Calu3 (cell line): ENCODE measurements at regions not wholly inside any gene's neighbourhood (a gene's known extent, or its start where the extent isn't known, plus 50 kb on each side); places are given as distances from the start of the nearest gene placed in this dataset.

ENCODE experiments used
- BruUV-seq: library from RNA; stranded (reverse); fragments of 400-500 nt; replicated peaks from 2 replicates; lab custom pipeline; 2021; lab: Mats Ljungman, UMichigan
- CTCF ChIA-PET: fragments of 300-600 bp; sonication (Branson Sonifier 250); formaldehyde crosslinking; loops from one replicate; lab custom pipeline; 2022; ENCODE audit warnings: antibody characterized with exemption; lab: Charles Lee
- DNase-seq: peaks from one replicate; pipeline ENCODE4 v3.0.0; 2022
- H3K27ac Mint-ChIP-seq: one replicate; pipeline ENCODE4 v1.8.0; 2022; ENCODE audit warnings: mixed read lengths; ENCODE audit not compliant: unreplicated experiment
- H3K27me3 Mint-ChIP-seq: one replicate; pipeline ENCODE4 v1.8.0; 2022; ENCODE audit warnings: mixed read lengths; ENCODE audit not compliant: unreplicated experiment
- H3K36me3 Mint-ChIP-seq: one replicate; pipeline ENCODE4 v1.8.0; 2022; ENCODE audit warnings: mild to moderate bottlenecking, moderate library complexity, mixed read lengths; ENCODE audit not compliant: insufficient read depth, unreplicated experiment
- H3K4me1 Mint-ChIP-seq: one replicate; pipeline ENCODE4 v1.8.0; 2022; ENCODE audit warnings: mild to moderate bottlenecking, low read depth, mixed read lengths; ENCODE audit not compliant: unreplicated experiment
- H3K4me3 Mint-ChIP-seq: one replicate; pipeline ENCODE4 v1.8.0; 2022; ENCODE audit warnings: mild to moderate bottlenecking, low read depth, moderate library complexity, mixed read lengths; ENCODE audit not compliant: unreplicated experiment
- H3K9me3 Mint-ChIP-seq: one replicate; pipeline ENCODE4 v1.8.0; 2022; ENCODE audit warnings: low read depth, mixed read lengths; ENCODE audit not compliant: unreplicated experiment
- CTCF ChIP-seq: fragments of 200-600 bp; IDR thresholded peaks from one replicate; pipeline ENCODE4 v1.8.0; 2022; ENCODE audit warnings: antibody characterized with exemption; ENCODE audit not compliant: unreplicated experiment
- intact Hi-C: fragments of 100-400 bp; cut with micrococcal nuclease; formaldehyde crosslinking; loops from one replicate; pipeline ENCODE4 v1.10.0; 2022; ENCODE audit not compliant: unreplicated experiment

- Mint-ChIP-seq H3K27ac (no peak overlapping the region), H3K9me3 (peaks cover 18% of the 10 kb centered on the region), H3K4me1 (no peaks in the 10 kb centered on the region), H3K4me3 (no peak overlapping the region), H3K27me3 (no peaks in the 10 kb centered on the region), H3K36me3 (no peaks in the 10 kb centered on the region)
- intact Hi-C loops = no loop called here
- DNase-seq = no peak
- BruUV-seq = no TSS peak
- CTCF ChIA-PET = no interaction called here
- no peak for TF ChIP-seq CTCF
Observed at GRCh38 chr16:61366006-61366405, 670.2 kb downstream of the CDH8 start.

GRCh38 chr16:61364990-61365389 lies 671.2 kb downstream of the CDH8 start:
- Mint-ChIP-seq H3K27me3 (no peaks in the 10 kb centered on the region), H3K27ac (no peak overlapping the region), H3K4me1 (no peaks in the 10 kb centered on the region), H3K36me3 (no peaks in the 10 kb centered on the region), H3K9me3 (peaks cover 20% of the 10 kb centered on the region), H3K4me3 (no peak overlapping the region)
- no TSS peak for BruUV-seq
- no peak for DNase-seq
- CTCF ChIA-PET = no interaction called here
- intact Hi-C loops = no loop called here
- no peak for TF ChIP-seq CTCF

GRCh38 chr16:61362585-61362984 lies 673.7 kb downstream of the CDH8 start:
- intact Hi-C loops = no loop called here
- CTCF ChIA-PET = interaction anchor here (0.5 to 0.6 kb wide), 2 partner anchors 138 to 159 kb away, joined by 5 to 6 read pairs; no protein-coding TSS in a partner anchor
- peaks cover 16% of the 10 kb centered on the region for H3K9me3 Mint-ChIP-seq

GRCh38 chr16:61344791-61345190 lies 691.4 kb downstream of the CDH8 start:
- Mint-ChIP-seq H3K27me3 (no peaks in the 10 kb centered on the region), H3K27ac (no peak overlapping the region), H3K9me3 (peaks cover 13% of the 10 kb centered on the region), H3K4me1 (no peaks in the 10 kb centered on the region), H3K36me3 (no peaks in the 10 kb centered on the region), H3K4me3 (no peak overlapping the region)
- CTCF ChIA-PET = no interaction called here
- no peak for DNase-seq
- no peak for TF ChIP-seq CTCF
- BruUV-seq = no TSS peak
- intact Hi-C loops = no loop called here

More at GRCh38 chr16:61362585-61362984, 673.7 kb downstream of the CDH8 start:
- H3K27me3 Mint-ChIP-seq = no peaks in the 10 kb centered on the region
- no peak for TF ChIP-seq CTCF
- no peak for DNase-seq
- no peaks in the 10 kb centered on the region for H3K4me1 Mint-ChIP-seq
- H3K4me3 Mint-ChIP-seq = no peak overlapping the region
- BruUV-seq = no TSS peak
- H3K36me3 Mint-ChIP-seq = no peaks in the 10 kb centered on the region
- H3K27ac Mint-ChIP-seq = no peak overlapping the region
